Ovary (tissue), 3 donors: ENCODE measurements at regions not wholly inside any gene's neighbourhood (a gene's known extent, or its start where the extent isn't known, plus 50 kb on each side); places are given as distances from the start of the nearest gene placed in this dataset.

ENCODE experiments used
- EP300 ChIP-seq: sonication (generic); formaldehyde crosslinking; IDR thresholded peaks from one replicate; pipeline ENCODE4 v1.6.1; 2017; ENCODE audit warnings: antibody characterized with exemption
- POLR2A ChIP-seq: fragments of 450-650 bp; IDR thresholded peaks from one replicate; pipeline ENCODE4 v1.6.1; 2017; ENCODE audit warnings: antibody characterized with exemption, mild to moderate bottlenecking, moderate library complexity
- TF ChIP-seq, protein P1 (sequence below), 3 donors: fragments of 450-650 bp in 2 of 3; fragments of 200-600 bp in 1 of 3; IDR thresholded peaks; one replicate each; pipeline versions ENCODE4 v1.5.1 to v1.8.0; 2016 to 2022; ENCODE audit warnings: antibody characterized with exemption in 3 of 3, mild to moderate bottlenecking in 1 of 3
- donor health status: DM: no; HTN: no; CAD: no.

DNA sequence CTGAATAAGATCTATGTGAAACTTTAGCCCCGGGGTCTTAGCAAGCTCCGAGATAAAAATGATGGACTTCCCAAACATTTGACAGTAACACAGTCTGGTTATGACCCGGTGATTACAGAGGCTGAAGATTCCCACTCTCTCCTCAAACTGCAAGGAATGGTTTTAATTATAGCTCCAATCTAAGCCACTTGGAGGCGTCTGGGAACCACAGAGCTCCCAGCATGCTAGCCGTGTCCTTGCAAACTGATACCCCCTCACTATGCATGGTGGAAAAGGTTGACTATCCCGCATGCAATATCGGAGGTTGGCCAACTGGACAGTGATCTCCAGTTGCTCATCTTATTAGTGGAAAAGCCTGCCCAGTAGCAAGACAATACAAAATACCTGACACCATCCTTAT is 76.5 kb upstream of the GRIN2B start:
- TF ChIP-seq, protein P1, sequence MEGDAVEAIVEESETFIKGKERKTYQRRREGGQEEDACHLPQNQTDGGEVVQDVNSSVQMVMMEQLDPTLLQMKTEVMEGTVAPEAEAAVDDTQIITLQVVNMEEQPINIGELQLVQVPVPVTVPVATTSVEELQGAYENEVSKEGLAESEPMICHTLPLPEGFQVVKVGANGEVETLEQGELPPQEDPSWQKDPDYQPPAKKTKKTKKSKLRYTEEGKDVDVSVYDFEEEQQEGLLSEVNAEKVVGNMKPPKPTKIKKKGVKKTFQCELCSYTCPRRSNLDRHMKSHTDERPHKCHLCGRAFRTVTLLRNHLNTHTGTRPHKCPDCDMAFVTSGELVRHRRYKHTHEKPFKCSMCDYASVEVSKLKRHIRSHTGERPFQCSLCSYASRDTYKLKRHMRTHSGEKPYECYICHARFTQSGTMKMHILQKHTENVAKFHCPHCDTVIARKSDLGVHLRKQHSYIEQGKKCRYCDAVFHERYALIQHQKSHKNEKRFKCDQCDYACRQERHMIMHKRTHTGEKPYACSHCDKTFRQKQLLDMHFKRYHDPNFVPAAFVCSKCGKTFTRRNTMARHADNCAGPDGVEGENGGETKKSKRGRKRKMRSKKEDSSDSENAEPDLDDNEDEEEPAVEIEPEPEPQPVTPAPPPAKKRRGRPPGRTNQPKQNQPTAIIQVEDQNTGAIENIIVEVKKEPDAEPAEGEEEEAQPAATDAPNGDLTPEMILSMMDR (IDR thresholded peaks at IDR 0.05): no peak
- TF ChIP-seq EP300 (no peak), POLR2A (no peak)
